NCI-H1417 (cell line): ENCODE measurements at regions not wholly inside any gene's neighbourhood (a gene's known extent, or its start where the extent isn't known, plus 50 kb on each side); places are given as distances from the start of the nearest gene placed in this dataset.

ENCODE experiments used
- DNase-seq, 3 experiments: peaks; one replicate each; lab custom pipeline; 2025; lab: John Stamatoyannopoulos, UW

- no peak for DNase-seq
These were observed 96.1 kb downstream of the ARL4A start for GRCh38 chr7:12783421-12784095.

GRCh38 chr7:12785473-12785872 is 98.0 kb downstream of the ARL4A start:
- no peak for DNase-seq

GRCh38 chr7:12786494-12786893 is 99.1 kb downstream of the ARL4A start:
- no peak for DNase-seq

GRCh38 chr7:12788171-12788570 is 100.7 kb downstream of the ARL4A start:
- no peak for DNase-seq

- DNase-seq: no peak
These were observed 101.2 kb downstream of the ARL4A start for GRCh38 chr7:12788591-12788990.

GRCh38 chr7:12794722-12795302 is 107.4 kb downstream of the ARL4A start:
- no peak for DNase-seq

- DNase-seq: no peak
These were observed 109.1 kb downstream of the ARL4A start for GRCh38 chr7:12796397-12797127.

GRCh38 chr7:12800486-12800885 is 113.1 kb downstream of the ARL4A start:
- DNase-seq: no peak

GRCh38 chr7:12801107-12801506 is 113.7 kb downstream of the ARL4A start:
- no peak for DNase-seq

- no peak for DNase-seq
These were observed 114.6 kb downstream of the ARL4A start for GRCh38 chr7:12802070-12802469.

GRCh38 chr7:12803542-12803941 is 116.1 kb downstream of the ARL4A start:
- no peak for DNase-seq

- no peak for DNase-seq
These were observed 118.1 kb downstream of the ARL4A start for GRCh38 chr7:12805518-12805928.

- DNase-seq: no peak
These were observed 118.5 kb downstream of the ARL4A start for GRCh38 chr7:12805957-12806356.

- DNase-seq: no peak
These were observed 122.0 kb downstream of the ARL4A start for GRCh38 chr7:12809476-12809875.

- no peak for DNase-seq
These were observed 124.7 kb downstream of the ARL4A start for GRCh38 chr7:12812111-12812510.

GRCh38 chr7:12814107-12814506 is 126.7 kb downstream of the ARL4A start:
- DNase-seq: no peak

GRCh38 chr7:12814828-12815227 is 127.4 kb downstream of the ARL4A start:
- no peak for DNase-seq

GRCh38 chr7:12815426-12815825 is 128.0 kb downstream of the ARL4A start:
- DNase-seq: no peak

- DNase-seq: no peak
These were observed 128.4 kb downstream of the ARL4A start for GRCh38 chr7:12815871-12816270.

GRCh38 chr7:12820777-12821176 is 133.3 kb downstream of the ARL4A start:
- DNase-seq: no peak

- DNase-seq: no peak
These were observed 134.3 kb downstream of the ARL4A start for GRCh38 chr7:12821746-12822145.

GRCh38 chr7:12826079-12826478 is 138.6 kb downstream of the ARL4A start:
- no peak for DNase-seq

GRCh38 chr7:12827219-12827821 is 139.9 kb downstream of the ARL4A start:
- no peak for DNase-seq
